OCI-M1 (cell line): ENCODE measurements at regions not wholly inside any gene's neighbourhood (a gene's known extent, or its start where the extent isn't known, plus 50 kb on each side); places are given as distances from the start of the nearest gene placed in this dataset.
"Not testable (repeated sequence)": the region's sequence is repeated elsewhere in the genome, so short reads cannot be mapped to it uniquely, and the experiment has no call there.

ENCODE experiments used
- DNase-seq: peaks from one replicate; lab custom pipeline; 2025; lab: John Stamatoyannopoulos, UW

DNA sequence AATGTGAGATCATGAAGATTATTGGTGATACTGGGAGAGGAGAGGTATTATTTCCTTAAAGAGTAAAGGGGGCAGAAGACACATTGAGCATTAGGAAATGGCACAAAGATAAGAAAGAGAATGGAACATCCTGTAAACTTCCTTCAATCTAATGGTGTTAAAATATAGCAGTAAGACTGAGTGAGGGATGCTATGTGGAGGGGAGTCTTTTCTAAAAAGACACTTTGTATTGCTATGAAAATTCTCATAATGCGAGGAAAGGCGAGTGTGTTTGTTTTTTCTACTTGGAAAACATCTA is 405.2 kb downstream of the ARL4A start:
- no peak for DNase-seq

DNA sequence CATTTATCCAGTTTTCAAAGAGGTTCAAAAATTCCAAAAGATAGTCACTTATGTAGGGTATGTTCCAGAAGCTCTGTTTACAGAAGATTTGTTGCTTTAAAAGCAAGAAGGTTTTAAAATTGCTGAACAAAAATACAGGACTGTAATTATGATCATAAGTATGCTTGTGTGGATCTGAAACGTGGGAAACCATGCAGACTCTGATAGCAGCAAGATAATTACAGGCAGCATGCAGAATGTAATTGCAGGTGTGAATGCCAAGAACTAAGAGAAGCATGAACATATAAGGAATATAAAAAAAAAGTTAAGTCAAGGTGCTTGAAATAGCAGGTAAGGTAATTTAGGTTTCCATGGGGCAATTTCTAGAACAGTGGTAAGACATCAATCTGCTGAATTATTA is 405.7 kb downstream of the ARL4A start:
- no peak for DNase-seq

DNA sequence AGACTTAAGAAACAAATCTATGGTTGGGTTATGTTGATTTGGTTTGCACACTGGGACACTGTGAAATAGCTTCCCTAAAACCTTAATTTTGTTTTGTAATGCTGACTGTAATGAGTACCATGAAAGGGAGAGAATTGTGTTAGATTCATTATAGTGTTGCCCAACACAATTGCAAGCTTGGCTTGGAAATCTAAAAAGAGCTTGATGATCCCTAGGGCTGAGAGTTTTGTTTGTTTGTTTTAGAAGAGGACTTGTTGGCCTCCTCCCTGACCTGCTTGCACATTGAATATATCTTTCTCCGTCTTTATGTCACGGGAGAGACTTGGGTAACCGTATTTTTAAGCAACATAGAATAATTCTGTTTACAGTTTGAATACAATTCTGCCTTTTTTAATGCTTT is 410.1 kb downstream of the ARL4A start:
- DNase-seq, result no peak

DNA sequence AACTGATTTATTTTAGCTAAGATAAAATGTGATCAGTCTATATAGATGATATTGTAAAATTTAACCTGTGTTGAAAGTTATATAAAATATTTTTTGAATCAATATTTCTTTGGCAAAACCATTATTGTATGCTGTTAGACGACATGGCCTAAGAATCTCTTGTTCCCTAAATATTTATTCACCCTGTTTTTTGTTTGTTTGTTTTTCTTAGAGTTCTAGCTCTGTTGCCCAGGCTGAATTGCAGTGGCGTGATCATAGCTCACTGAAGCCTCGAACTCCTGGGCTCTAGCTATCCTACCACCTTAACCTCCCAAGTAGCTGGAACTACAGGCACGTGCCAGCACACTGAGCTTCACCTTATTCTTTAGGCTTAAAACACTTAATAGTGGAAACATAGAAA is 410.7 kb downstream of the ARL4A start:
- DNase-seq, result no peak

DNA sequence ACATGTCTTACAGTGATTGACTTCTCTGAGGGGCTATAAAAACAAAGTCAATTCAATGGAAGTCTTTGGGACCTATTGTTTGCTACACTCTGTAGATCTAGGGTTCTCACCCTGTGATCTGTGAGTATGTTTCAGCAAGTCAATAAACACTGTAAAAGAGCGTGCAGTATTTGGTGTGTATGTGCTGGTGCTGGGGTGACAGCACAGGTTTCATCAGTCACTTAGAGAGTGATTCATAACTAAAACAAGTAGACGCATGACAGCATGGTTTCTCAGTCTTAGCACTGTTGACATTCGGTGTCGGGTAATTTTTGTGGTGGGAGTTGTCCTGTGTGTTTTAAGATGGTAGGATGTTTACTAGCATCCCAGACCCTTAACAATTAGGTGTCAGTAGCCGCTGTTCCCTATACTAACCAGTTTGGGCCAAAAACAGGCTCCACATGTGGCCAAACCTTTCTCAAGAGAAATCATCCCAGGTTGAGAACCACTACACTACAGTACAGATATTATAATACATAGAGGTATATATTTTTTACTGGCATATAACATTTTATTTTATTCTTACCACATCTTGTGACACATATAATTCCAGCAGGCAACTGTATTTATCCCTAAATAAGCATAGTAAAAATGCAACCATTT is 411.8 kb downstream of the ARL4A start:
- no peak for DNase-seq

DNA sequence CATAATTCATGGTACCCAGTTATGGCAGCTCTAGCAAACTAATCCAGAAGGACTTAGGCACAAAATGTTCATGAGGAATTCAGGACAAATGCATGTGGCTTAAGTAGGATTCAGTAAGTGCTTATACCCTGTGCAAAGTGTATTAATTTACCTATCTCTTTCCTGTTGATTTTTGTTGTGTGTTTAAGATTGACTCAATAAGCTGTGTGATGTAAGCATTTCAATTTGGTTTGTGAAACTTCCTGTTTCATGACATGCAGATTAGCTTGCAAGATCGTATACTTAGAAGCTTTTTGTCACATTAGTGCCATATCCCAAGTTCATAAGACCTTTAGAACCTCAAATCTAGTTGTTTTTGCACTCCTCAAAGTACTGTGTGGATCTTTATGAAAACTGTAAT is 416.7 kb downstream of the ARL4A start:
- DNase-seq, result peak; percentile 45

DNA sequence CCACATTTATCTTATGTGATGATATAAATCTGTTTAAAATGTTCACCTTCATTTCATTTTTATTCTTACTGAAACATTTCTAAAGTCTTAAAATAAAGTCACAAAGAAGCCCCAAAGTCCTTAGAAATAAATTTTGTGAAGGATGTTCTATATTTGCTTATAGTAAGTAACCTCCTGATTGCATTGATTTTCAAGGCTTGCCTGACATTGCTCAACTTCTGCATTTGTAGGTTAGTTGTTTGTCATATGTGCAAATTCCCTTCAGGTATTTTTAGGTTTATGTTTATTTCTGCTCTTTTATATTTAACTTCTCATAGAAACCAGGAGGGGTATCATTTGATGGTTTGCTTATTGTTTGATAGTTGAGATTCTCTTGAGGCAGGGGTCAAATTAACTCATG is 417.8 kb downstream of the ARL4A start:
- no peak for DNase-seq

DNA sequence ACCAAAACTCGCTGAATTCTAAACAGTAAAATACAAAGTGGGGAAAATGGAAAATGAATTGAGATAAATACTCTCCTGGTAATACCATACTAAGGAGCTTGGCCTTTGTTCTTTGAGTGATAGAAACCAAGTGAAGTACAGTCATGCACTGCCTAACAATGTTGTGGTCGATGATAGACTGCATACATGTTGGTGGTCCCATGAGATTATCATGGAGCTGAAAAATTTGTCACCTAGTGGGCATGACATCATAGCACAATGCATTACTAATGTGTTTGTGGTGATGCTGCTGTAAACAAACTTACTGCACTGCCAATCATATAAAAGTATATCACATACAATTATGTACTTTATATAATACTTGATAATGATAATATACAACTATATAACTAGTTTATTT is 419.1 kb downstream of the ARL4A start:
- no peak for DNase-seq

DNA sequence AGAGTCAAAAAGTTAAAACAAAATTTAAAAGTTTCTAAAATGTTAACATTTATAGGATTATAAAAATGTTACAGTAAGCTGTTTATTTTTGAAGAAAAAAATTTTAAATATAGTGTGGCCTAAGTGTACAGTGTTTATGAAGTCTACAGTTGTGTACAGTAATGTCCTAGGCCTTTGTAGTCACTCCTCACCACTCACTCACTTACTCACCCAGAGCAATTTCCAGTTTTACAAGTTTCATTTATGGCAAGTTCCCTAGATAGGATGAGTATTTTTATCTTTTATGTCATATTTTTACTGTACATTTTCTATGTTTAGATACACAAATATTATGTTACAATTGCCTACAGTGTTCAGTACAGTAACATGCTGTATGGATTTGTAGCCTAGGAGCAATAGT is 419.9 kb downstream of the ARL4A start:
- DNase-seq, result no peak

DNA sequence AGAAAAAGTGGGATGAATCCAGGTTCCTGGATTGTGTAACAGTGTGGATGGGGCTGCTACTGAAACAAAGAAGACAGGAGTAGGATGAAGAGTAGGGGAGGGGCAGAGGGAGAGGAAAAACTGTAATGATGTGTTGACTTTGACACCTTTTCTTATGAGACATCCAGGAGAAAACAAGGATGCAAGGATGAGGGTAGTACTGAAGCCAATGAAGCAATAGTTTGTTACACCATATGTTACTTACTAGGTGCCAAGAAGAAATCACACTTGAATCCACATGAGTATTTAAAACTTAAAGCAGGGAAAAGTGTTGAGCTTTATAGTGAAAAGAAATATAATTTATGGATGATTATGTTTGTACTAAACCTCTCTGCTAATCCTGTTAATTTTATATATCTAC is 420.6 kb downstream of the ARL4A start:
- no peak for DNase-seq

DNA sequence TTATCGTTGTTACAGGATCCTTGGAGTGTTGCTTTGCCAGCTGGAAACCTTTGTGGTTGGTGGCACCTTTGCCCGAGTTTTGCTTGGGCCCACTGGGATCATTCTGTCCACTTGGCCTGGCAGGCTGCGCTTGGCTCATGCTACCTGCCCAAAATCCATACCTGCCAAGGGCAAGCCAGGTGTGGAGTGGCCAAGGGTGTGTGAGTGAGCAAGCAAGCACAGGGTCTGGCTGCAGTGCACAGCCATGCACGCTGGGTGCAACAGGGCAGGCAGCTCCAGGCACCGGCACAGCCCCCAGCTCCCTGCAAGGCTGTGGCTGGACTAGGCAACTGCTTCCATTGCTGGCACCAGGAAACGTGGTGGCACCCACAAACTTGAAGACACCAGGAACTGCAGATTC is 421.8 kb downstream of the ARL4A start:
- DNase-seq, result no peak

DNA sequence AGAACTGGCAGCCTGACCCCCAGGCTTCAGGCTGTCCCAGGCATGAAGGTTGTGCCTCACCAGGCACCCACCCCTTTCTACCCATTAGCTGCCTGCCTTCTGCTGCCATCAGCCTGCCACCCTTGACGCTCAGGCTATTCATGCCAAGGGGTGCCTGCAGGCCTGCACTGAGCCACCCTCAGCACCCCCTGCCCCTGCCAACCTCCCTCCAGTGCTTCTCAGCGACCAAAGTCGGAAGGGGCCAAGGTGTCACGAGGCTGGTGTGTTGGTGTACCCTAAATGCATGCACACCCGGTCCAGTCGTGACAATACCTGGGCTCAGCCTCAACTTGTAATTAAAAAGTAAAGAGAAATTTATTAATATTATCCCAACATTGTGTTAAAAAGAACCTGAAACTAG is 422.7 kb downstream of the ARL4A start:
- DNase-seq, result no peak

DNA sequence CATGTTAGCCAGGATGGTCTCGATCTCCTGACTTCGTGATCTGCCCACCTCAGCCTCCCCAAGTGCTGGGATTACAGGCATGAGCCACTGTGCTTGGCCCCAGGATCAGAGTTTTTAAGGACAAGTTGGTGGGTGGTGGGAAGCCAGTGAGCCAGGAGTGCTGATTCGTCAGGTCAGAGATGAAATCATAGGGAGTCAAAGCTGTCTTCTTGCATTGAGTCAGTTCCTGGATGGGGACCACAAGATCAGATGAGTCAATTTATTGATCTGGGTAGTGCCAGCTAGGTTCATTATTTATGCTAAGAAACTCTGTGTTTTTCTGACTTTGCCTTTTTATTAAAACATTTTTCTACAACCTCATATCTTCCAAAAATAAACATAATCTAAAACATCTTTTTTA is 423.8 kb downstream of the ARL4A start:
- no peak for DNase-seq

DNA sequence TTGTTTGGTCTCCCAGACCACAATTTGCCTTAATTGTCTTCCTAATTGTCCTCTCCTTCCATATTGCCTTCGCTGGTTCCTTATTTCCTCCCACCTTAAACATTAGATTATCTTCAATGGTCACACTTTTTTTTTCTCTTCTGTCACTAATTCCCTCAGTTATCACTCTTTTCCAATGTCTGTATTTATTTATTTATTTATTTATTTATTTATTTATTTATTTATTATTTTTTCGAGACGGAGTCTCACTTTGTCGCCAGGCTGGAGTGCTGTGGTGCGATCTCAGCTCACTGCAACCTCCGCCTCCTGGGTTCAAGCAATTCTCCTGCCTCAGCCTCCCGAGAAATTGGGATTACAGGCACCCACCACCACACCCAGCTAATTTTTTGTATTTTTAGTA is 426.8 kb downstream of the ARL4A start:
- not testable (repeated sequence) for DNase-seq

DNA sequence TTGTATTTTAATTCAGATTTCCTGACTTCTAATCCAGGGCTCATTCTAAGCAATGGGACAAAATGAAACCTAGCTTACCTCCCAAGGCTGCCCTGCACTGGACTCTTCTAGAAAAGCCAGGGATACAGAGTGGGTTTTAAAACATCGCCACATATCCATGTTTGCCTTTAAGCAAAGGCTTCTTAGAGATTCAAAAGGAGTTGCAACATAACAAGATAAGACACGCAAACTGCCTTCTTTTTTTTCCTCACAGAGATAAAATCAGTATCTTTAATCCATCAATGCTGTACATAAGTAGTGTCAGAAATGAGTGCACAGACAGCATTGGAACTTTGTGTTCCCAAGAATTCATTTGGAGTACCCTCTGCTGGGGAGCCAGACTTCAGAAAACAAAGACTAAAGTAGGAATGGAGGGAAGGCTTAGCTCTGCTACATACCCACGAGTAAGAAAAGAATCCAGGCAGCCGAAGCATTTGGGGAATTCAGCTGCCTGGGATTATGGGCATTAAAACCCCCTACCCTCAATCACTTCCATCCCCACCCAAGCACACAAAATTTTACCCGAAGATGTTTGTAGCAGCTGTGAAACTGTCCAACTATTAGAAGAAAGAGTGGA is 427.8 kb downstream of the ARL4A start:
- peak; percentile 18 for DNase-seq

DNA sequence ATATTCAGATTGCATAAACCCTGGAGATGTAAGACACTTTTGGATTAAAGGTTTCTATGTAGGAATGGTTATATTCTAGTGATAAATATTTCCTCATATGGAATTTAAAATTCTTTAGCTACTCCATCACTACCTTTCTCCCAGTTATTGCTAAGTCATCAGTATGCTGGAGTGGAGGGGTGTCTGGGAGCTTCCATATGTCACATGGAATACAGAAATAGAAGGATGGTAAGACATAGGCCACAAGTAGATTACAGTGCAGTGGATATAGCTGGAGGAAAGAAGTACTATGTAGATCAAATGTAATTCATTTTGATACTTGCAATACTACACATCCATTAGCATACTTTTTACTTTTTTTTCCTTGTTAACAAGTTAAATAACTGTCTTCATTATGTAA is 428.4 kb downstream of the ARL4A start:
- DNase-seq, result no peak

DNA sequence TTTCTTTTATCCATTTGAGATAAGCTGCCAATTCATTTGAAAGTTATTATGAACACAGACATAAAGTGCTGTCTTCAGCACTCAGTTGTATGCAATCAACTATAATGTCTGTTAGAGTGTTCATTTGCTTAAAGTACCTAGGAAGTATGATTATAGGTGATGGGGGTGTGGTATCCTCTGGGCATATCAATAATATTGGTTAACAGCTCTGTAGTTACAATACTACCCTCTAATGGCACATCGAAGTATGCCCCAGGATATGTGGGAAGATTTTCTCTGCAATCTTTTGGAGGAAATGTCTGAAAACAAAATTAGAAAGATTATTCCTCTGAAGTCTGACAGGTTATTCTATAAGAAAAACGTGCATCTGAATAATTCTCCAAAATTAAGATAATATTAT is 429.7 kb downstream of the ARL4A start:
- DNase-seq, result peak; percentile 21

DNA sequence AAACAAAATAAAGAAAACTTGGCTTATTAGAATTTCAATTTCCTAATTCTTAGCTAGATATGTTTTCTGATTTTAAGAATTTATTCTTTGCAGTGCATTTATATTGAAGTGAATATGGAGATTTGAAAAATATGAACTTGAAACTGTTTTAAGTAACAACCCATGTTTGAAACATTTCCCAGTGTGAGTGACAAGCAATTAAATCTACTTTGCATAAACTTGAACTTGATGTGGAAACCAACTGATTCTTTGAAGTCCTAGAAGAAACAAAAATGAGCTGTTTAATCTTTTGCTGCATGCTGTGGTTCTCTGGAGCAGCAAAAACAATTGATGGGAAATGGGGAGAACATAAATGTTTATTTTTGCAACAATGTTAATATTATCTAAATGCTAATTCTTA is 430.2 kb downstream of the ARL4A start:
- no peak for DNase-seq

DNA sequence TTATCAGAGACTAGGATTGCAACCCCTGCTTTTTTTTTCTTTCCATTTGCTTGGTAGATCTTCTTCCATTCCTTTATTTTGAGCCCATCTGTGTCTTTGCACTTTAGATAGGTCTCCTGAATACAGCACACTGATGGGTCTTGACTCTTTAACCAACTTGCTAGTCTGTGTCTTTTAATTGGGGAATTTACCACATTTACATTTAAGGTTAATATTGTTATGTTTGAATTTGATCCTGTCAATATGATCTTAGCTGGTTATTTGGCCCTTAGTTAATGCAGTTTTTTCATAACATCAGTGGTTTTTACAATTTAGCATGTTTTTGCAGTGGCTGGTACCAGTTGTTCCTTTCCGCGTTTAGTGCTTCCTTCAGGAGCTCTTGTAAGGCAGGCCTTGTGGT is 437.2 kb downstream of the ARL4A start:
- DNase-seq, result not testable (repeated sequence)

DNA sequence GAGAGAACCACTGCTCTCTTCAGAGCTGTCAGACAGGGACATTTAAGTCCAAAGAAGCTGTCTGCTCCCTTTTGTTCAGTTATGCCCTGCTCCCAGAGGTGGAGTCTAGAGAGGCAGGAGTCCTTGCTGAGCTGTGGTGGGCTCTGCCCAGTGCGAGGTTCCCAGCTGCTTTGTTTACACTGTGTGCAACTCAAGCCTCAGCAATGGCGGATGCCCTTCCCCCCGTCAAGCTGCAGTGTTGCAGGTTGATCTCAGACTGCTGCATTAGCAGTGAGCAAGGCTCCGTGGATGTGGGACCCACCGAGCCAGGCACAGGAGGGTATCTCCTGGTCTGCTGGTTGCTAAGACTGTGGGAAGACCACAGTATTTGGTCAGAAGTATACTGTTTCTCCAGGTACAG is 438.9 kb downstream of the ARL4A start:
- no peak for DNase-seq

DNA sequence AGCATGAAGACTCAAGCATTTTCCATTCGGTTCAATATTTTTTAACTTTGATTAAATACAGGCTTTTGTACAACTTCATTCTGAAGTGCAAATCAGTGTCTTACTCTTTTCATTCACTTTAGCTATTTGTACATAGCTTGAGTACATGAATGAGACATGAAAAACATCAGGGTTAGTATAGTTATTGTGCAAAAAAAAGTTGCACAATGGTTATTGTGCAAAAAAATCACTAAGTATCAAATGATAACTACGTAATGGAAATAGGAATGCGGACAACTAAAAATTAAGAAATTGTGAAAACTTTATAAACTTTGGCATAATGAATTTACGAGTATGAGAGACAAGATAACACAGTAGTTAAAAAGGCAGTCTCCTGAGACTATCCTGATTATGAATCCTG is 442.9 kb downstream of the ARL4A start:
- no peak for DNase-seq

DNA sequence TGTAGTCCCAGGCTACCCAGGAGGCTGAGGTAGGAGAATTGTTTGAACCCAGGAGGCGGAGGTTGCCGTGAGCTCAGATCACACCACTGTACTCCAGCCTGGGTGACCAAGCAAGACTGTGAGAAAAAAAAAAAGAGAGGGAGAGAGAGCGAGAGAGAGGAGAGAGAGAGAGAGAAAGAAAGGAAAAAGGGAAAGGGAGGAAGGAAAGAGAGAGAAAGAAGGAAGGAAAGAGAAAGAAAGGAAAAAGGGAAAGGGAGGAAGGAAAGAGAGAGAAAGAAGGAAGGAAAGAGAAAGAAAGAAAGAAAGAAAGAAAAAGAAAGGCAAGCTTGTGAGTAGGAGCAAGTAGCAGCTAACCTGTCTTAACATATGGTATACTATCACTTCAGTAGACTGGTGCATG is 443.5 kb downstream of the ARL4A start:
- not testable (repeated sequence) for DNase-seq

DNA sequence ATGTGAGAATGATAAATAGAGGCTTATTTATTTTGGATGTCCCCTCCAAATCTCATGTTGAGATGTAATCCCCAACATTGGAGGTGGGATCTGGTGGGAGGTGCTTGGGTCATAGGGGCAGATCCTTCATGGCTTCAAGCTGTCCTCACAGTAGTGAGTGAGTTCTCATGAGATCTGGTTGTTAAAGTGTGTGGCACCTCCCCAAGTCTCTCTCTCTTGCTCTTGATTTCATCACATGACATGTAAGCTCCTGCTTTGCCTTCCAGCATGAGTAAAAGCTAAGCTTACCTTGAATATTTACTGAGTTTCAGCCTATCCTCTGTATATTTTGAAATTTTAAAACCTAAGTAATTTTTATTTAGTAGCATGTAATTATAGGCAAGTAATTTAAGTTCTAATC is 444.9 kb downstream of the ARL4A start:
- peak; percentile 25 for DNase-seq

DNA sequence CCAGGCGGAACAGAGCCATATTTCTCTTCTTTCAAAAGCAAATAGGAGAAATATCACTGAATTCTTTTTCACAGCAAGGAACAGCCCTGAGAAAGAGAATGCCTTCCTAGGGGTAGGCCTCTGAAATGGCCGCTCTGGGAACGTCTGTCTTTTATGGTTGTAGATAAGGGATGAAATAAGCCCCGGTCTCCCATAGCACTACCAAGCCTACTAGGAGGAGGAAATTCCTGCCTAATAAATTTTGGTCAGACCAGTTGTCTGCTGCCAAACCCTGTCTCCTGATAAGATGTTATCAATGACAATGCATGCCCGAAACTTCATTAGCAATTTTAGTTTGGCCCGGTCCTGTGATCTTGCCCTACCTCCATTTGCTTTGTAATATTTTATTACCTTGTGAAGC is 448.9 kb downstream of the ARL4A start:
- not testable (repeated sequence) for DNase-seq

DNA sequence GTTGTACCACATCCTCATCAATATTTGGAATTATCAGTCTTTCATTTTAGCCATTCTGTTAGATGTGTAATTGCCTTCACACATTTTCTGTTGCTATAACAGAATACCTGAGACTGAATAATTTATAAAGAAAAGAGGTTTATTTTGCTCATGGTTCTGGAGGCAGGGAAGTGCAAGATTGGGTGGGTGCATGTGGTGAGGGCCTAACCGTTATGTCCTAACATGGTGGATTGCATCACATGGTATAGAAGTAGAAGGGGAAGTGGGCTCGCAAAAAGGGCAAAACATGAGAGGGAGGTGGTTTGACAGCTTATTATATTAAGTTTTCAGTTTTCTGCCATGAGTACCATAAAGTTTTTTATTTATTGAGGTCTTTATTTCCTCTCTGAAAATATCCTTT is 452.0 kb downstream of the ARL4A start:
- no peak for DNase-seq
